ENCODE measurements at regions not wholly inside any gene's neighbourhood (a gene's known extent, or its start where the extent isn't known, plus 50 kb on each side); places are given as distances from the start of the nearest gene placed in this dataset.

DNA sequence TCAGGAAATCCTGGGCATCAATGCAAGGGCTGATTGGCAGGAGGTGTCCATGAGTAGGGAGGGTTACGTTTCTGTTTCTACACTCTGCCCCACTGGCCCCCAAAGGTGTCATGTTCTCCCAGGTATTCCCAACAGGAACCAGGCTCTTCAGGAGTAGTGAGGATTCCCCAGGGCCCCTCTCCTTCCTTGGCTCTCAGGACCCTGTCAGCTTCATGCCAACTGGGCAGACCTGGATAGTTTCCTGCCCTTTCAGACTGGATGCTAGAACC is 480.6 kb upstream of the HS6ST1 start:
- DNase-seq (ENCODE audit: low read depth in 2 of 2, low spot score in 1 of 2) = no peak

DNA sequence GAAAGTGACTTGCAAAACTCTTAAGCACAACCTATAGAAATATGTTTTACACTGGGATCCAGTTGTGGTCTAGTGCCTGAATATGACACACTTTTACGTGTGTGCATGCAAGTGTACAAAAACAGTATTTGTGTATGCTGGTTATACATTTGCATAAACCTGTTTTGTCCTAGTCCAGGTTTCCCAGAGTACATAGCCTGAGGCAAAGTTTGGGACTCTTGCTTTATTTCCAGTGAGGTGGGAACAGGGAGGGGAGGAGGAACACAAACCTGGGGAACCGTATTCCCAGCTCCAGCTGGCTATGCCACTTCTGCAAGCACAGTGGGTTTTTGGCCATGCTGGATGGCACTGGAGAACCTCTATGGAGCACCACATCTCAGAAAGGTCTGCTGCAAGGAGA is 481.1 kb upstream of the HS6ST1 start:
- DNase-seq (ENCODE audit: low read depth in 2 of 2, low spot score in 1 of 2) = no peak

DNA sequence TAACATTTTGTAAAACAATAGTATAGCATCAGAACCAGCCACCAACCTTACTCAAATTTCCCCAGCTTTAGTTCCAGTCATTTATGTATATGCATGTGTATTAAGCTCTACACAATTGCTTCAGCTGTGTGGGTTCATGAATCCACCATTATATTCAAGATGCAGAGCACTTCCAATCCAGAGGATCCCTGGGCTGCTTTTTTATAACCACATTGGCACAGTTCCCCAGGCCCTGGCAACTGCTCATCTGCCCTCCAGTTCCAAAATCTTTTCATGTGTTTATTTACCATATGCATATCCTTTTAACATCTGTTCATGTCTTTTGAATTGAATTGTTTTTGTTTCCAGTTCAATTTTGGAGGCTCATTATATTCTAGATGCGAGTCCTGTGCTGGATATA is 482.9 kb upstream of the HS6ST1 start:
- DNase-seq (ENCODE audit: low read depth in 2 of 2, low spot score in 1 of 2) = no peak

DNA sequence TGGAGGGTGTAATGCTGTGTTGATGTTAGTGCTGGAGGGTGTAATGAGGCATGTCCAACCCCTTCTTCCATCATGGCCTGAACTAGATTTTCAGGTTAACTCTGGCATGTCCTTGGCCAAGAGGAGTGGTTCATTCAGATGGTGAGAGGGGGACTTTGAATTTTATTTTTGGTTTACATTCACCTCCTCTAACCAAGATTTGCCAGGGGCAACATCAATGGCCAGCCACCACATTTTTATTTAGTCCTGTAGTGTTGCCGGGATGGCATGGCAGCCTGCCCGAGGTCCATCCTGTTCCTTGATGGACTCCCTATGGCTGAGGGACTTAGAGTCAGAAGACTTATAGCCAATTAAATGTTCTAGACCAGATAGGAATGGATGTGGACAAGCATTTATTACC is 484.6 kb upstream of the HS6ST1 start:
- DNase-seq (ENCODE audit: low read depth in 2 of 2, low spot score in 1 of 2) = no peak

GRCh38 chr2:128805237-128805636 is 486.6 kb upstream of the HS6ST1 start:
- no peak for DNase-seq (ENCODE audit: low read depth in 2 of 2, low spot score in 1 of 2)

DNA sequence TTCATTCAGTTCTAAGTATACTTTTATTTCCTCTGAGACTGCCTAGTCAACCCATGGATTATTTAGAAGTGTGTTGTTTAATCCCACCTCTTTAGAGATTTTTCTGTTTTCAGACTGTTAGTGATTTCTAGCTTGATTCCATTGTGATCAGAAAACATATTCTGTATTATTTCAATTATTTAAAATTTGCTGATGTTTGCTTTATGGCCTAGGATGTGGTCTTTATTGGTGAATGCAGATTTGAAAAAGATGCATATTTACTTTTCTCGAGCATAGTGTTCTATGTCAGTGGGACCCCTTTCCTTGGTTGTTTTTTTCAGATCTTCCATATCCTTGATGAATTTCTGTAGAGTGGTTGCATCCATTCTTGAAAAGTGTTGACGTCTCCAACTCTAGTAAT is 487.2 kb upstream of the HS6ST1 start:
- DNase-seq (ENCODE audit: low read depth in 2 of 2, low spot score in 1 of 2) = no peak

DNA sequence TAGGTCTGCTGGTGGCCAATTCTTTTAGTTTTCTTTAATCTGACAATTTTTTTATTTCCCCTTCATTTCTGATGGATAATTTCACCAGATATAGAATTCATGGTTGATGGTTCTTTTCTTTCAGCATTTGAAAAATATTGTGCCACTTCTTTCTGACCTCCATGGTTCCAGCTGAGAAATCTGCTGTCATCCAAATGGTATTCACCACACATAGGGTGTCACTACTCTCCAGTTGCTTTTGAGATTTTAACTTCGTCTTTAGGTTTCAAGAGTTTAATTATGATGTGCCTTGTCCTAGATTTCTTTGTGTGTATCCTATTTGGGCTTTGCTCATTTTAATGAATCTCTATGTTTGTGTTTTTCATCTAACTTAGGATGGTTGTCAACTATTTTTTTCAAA is 488.6 kb upstream of the HS6ST1 start:
- DNase-seq (ENCODE audit: low read depth in 2 of 2, low spot score in 1 of 2) = no peak

DNA sequence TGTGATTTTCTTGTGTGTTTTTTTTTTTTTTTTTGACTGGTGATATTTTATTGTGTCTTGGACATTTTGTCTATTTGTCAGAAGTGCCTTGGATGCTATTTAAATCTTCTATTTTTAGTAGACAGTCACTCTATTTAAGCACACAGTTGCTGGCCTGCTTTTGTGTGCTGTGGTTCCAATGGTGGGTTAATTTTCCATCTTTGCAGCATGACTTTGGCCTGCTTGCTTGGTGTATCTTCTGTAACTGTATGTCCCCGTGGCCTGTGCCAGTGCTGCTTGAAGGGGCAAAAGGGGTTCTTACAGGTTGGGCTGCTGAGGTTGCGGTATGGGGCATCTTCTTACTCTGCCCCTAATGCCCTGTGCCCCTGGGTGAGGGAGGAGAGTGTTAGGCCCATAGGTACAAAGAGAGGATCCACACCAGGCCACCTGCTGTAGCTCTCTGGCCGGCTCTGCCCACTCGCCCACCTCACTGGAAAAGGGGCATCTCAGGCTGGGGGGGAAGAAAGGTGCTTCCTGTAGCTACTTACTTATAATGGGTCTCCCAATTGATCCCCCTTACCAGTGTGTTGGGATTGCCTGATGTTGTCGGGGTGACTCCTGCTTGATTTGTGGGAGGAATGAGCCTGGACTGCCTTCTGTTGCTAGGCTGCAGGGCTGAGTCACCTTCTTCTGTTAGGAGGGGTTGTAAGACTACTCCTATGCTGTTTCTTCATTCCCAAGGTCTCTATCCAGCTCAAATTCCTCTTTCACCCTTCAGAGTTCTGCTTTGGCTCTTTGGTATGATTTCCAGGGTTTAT is 490.0 kb upstream of the HS6ST1 start:
- no peak for DNase-seq (ENCODE audit: low read depth in 2 of 2, low spot score in 1 of 2)

GRCh38 chr2:128809259-128809636 is 490.6 kb upstream of the HS6ST1 start:
- no peak for DNase-seq (ENCODE audit: low read depth in 2 of 2, low spot score in 1 of 2)

DNA sequence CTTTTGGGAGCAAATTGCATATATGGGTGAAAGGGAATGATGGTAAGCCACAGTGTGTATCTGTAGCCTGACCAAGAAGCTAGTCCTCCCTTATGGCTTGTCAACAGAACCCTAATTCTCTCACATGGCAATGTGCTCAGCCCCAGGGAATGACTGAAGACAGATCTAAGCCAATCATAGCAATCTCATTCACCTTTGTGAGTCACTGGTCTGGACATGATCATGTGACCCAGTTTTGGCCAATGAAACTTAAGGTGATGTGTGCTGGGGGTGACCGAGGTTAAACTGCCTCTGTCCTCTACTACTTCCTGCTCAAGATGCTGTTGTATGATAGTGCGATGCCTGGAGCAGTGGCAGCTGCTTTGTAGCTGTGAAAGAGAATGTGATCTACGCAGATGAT is 491.2 kb upstream of the HS6ST1 start:
- DNase-seq (ENCODE audit: low read depth in 2 of 2, low spot score in 1 of 2) = no peak

- DNase-seq (ENCODE audit: low read depth in 2 of 2, low spot score in 1 of 2) = no peak
Observed at GRCh38 chr2:128812183-128812940, 493.7 kb upstream of the HS6ST1 start.

DNA sequence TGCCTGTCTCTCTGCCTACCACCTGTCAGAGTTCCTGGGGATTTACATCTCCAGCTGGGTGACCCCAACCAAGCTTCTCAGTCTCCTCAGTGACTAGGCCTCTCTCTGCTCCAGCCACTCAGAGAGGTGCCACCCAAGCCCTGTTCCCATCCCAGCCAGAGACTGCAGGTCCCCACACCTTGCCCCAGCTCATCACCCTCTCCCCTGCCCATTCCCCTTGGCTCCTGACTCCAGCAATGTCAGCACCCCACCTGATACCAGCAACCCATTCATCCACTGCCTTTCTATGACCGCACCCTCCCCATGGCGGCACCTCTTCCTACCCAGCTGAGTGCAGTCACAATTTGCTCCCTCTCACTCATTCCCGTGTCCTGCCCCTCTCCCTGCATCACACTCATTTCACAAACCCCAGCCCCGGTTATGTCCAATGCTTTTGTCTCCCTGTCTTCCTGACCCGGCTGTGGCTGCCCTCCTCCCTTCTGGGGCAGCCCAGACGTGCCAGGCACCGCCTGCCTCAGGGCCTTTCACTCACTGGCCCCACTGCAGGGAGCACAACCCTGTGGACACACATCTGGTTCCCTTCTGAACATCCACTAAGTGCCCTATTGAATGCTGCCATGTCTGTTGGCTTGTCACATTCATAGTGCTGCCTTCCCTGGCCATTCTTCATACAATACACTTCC is 494.8 kb upstream of the HS6ST1 start:
- DNase-seq (ENCODE audit: low read depth in 2 of 2, low spot score in 1 of 2) = no peak

- no peak for DNase-seq (ENCODE audit: low read depth in 2 of 2, low spot score in 1 of 2)
Observed at GRCh38 chr2:128815248-128815647, 496.6 kb upstream of the HS6ST1 start.

- DNase-seq (ENCODE audit: low read depth in 2 of 2, low spot score in 1 of 2) = no peak
Observed at GRCh38 chr2:128817171-128817570, 498.5 kb upstream of the HS6ST1 start.

DNA sequence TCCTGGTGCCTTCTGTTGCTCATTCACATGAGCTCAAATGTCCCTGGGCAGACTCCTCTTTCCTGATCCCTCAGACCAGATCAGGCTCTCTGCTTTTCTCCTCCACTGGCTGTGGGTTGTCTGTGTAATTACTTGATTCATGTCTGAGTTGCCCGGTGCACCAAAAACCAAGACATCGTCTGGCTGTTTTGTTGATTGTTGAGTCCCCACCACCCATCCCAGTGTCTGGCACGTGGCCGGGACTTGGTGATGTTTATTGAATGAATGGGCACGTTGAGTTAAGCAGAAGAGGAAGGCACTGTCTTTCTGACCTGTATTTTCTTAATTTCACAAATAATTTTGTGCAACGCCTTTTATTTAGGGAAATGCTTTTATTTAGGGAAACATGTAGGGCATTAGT is 499.1 kb upstream of the HS6ST1 start:
- no peak for DNase-seq (ENCODE audit: low read depth in 2 of 2, low spot score in 1 of 2)

- DNase-seq (ENCODE audit: low read depth in 2 of 2, low spot score in 1 of 2) = no peak
Observed at GRCh38 chr2:128818248-128818647, 499.6 kb upstream of the HS6ST1 start.

- DNase-seq (ENCODE audit: low read depth in 2 of 2, low spot score in 1 of 2) = no peak
Observed at GRCh38 chr2:128818704-128819491, 500.2 kb upstream of the HS6ST1 start.

GRCh38 chr2:128820452-128820851 is 501.8 kb upstream of the HS6ST1 start:
- no peak for DNase-seq (ENCODE audit: low read depth in 2 of 2, low spot score in 1 of 2)

- no peak for DNase-seq (ENCODE audit: low read depth in 2 of 2, low spot score in 1 of 2)
Observed at GRCh38 chr2:128821010-128821409, 502.3 kb upstream of the HS6ST1 start.

GRCh38 chr2:128832946-128833663 is 514.4 kb upstream of the HS6ST1 start:
- DNase-seq (ENCODE audit: low read depth in 2 of 2, low spot score in 1 of 2) = no peak

GRCh38 chr2:128833664-128834027 is 515.0 kb upstream of the HS6ST1 start:
- no peak for DNase-seq (ENCODE audit: low read depth in 2 of 2, low spot score in 1 of 2)
